ENCODE measurements at regions not wholly inside any gene's neighbourhood (a gene's known extent, or its start where the extent isn't known, plus 50 kb on each side); places are given as distances from the start of the nearest gene placed in this dataset.

- TF ChIP-seq CTCF (IDR thresholded peaks at IDR 0.05; ENCODE audit: low read length) (no peak), EZH2 (IDR thresholded peaks at IDR 0.05; ENCODE audit: borderline replicate concordance, low read length) (no peak)
These were observed 412.7 kb downstream of the OCA2 start for GRCh38 chr15:27686369-27686768.
